ENCODE measurements at regions not wholly inside any gene's neighbourhood (a gene's known extent, or its start where the extent isn't known, plus 50 kb on each side); places are given as distances from the start of the nearest gene placed in this dataset.

- no peaks in the 10 kb centered on the region for H3K36me3 ChIP-seq (ENCODE audit: insufficient read depth, low read length)
- no peak overlapping the region for H3K9ac ChIP-seq (ENCODE audit: low read length)
- no peaks in the 10 kb centered on the region for H3K27me3 ChIP-seq (ENCODE audit: insufficient read depth, low read depth, low read length)
- H3K27ac ChIP-seq (ENCODE audit: low read length), result no peak overlapping the region
- H3K9me2 ChIP-seq (ENCODE audit: insufficient read depth, low read length), result no peaks in the 10 kb centered on the region
- no peak overlapping the region for H3K4me3 ChIP-seq (ENCODE audit: low read length)
- H3K4me2 ChIP-seq (ENCODE audit: low read length), result no peak overlapping the region
- TF ChIP-seq, protein P1, sequence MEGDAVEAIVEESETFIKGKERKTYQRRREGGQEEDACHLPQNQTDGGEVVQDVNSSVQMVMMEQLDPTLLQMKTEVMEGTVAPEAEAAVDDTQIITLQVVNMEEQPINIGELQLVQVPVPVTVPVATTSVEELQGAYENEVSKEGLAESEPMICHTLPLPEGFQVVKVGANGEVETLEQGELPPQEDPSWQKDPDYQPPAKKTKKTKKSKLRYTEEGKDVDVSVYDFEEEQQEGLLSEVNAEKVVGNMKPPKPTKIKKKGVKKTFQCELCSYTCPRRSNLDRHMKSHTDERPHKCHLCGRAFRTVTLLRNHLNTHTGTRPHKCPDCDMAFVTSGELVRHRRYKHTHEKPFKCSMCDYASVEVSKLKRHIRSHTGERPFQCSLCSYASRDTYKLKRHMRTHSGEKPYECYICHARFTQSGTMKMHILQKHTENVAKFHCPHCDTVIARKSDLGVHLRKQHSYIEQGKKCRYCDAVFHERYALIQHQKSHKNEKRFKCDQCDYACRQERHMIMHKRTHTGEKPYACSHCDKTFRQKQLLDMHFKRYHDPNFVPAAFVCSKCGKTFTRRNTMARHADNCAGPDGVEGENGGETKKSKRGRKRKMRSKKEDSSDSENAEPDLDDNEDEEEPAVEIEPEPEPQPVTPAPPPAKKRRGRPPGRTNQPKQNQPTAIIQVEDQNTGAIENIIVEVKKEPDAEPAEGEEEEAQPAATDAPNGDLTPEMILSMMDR (IDR thresholded peaks at IDR 0.05; ENCODE audit: poor library complexity, severe bottlenecking), result no peak
- TF ChIP-seq TAF1 (IDR thresholded peaks at IDR 0.05; ENCODE audit: low read depth) (no peak), RAD21 (conservative IDR thresholded peaks at IDR 0.05) (no peak)
- H3K9me3 ChIP-seq (ENCODE audit: low read length), result no peaks in the 10 kb centered on the region
- no peaks in the 10 kb centered on the region for H4K20me1 ChIP-seq (ENCODE audit: insufficient read depth)
- H3F3A ChIP-seq (ENCODE audit: insufficient read depth, low read length, poor library complexity, severe bottlenecking), result no peaks in the 10 kb centered on the region
- H2AFZ ChIP-seq (ENCODE audit: low read depth, low read length), result no peak overlapping the region
- H3K79me2 ChIP-seq (replicated peaks; ENCODE audit: insufficient read depth, low read length), result no peaks in the 10 kb centered on the region
Measured at GRCh38 chr11:87851827-87852226, 323.4 kb downstream of the RAB38 start.

- H3K27ac ChIP-seq (ENCODE audit: low read length), result no peak overlapping the region
- no peaks in the 10 kb centered on the region for H3K36me3 ChIP-seq (ENCODE audit: insufficient read depth, low read length)
- no peaks in the 10 kb centered on the region for H3K27me3 ChIP-seq (ENCODE audit: insufficient read depth, low read depth, low read length)
- H3K9me2 ChIP-seq (ENCODE audit: insufficient read depth, low read length), result no peaks in the 10 kb centered on the region
- no peak overlapping the region for H3K4me2 ChIP-seq (ENCODE audit: low read length)
- H3K79me2 ChIP-seq (replicated peaks; ENCODE audit: insufficient read depth, low read length), result no peaks in the 10 kb centered on the region
- TF ChIP-seq, protein P1 (IDR thresholded peaks at IDR 0.05; ENCODE audit: poor library complexity, severe bottlenecking), result no peak
- TF ChIP-seq SMC3 (conservative IDR thresholded peaks at IDR 0.05; ENCODE audit: poor library complexity), result no peak
- TF ChIP-seq POLR2AphosphoS5 (IDR thresholded peaks at IDR 0.05), result no peak
- no peak for TF ChIP-seq TAF1 (IDR thresholded peaks at IDR 0.05; ENCODE audit: low read depth)
- TF ChIP-seq EZH2 (IDR thresholded peaks at IDR 0.05; ENCODE audit: borderline replicate concordance, insufficient read depth, low read length, poor library complexity, severe bottlenecking), result no peak
- no peak for TF ChIP-seq EP300 (conservative IDR thresholded peaks at IDR 0.05; ENCODE audit: poor library complexity, severe bottlenecking)
- no peak for TF ChIP-seq MXI1 (conservative IDR thresholded peaks at IDR 0.05; ENCODE audit: poor library complexity, severe bottlenecking)
- TF ChIP-seq REST (IDR thresholded peaks at IDR 0.05; ENCODE audit: borderline replicate concordance), result no peak
- no peak for TF ChIP-seq RAD21 (conservative IDR thresholded peaks at IDR 0.05)
- no peak overlapping the region for H3K9ac ChIP-seq (ENCODE audit: low read length)
- H3K9me3 ChIP-seq (ENCODE audit: low read length), result no peaks in the 10 kb centered on the region
- H2AFZ ChIP-seq (ENCODE audit: low read depth, low read length), result no peak overlapping the region
- no peaks in the 10 kb centered on the region for H3F3A ChIP-seq (ENCODE audit: insufficient read depth, low read length, poor library complexity, severe bottlenecking)
- no peak overlapping the region for H3K4me3 ChIP-seq (ENCODE audit: low read length)
- no peaks in the 10 kb centered on the region for H4K20me1 ChIP-seq (ENCODE audit: insufficient read depth)
Measured at GRCh38 chr11:87851234-87851633, 324.0 kb downstream of the RAB38 start.

Data from neural cell (in vitro differentiated cells).